ENCODE measurements at regions not wholly inside any gene's neighbourhood (a gene's known extent, or its start where the extent isn't known, plus 50 kb on each side); places are given as distances from the start of the nearest gene placed in this dataset.

DNA sequence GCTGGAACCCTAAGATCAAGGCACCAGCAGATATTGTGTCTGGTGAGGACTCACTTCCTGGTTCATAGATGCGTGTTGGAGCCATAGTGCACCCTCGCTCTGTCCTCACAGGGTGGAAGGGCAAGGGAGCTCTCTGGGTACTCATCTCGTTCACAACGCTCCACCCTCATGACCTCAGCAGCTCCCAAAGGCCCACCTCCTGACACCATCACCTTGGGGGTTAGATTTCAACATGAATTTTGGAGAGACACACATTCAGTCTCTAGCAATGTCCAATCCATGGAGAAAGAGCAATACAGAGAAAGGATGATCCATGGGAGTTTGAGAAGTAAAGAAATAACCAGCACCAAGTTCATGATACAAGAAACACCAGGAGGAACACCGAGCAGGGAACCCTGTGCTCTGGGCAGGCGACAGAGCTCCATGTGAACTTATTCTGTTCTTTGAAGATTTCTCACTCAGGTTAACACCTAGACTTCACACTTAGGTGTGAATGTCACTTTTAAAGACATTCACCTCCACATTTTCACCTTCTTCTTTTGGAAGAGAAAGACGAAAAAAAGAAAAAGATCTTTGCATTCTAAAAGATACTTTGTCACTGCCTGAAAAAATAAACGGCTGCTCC is 171.8 kb upstream of the FAM9B start:
- Histone ChIP-seq H3K27me3 (ENCODE audit: insufficient read depth, low read length) (no peaks in the 10 kb centered on the region), H3K9me3 (ENCODE audit: insufficient read depth, low read depth, low read length) (no peaks in the 10 kb centered on the region), H3K36me3 (ENCODE audit: insufficient read depth, low read depth, low read length) (no peaks in the 10 kb centered on the region), H3K27ac (ENCODE audit: low read length) (no peak overlapping the region), H3K4me3 (ENCODE audit: low read length) (no peak overlapping the region), H3K4me1 (ENCODE audit: insufficient read depth, low read length) (peaks cover 4% of the 10 kb centered on the region; the same call in 1 of the 2 replicates), H3K9ac (ENCODE audit: low read depth, low read length) (no peak overlapping the region)

GRCh38 chrX:9207142-9207541 is 173.2 kb upstream of the FAM9B start:
- Histone ChIP-seq H3K27ac (ENCODE audit: low read length) (no peak overlapping the region), H3K9me3 (ENCODE audit: insufficient read depth, low read depth, low read length) (no peaks in the 10 kb centered on the region), H3K27me3 (ENCODE audit: insufficient read depth, low read length) (no peaks in the 10 kb centered on the region), H3K9ac (ENCODE audit: low read depth, low read length) (no peak overlapping the region), H3K4me1 (ENCODE audit: insufficient read depth, low read length) (peaks cover 4% of the 10 kb centered on the region; the same call in 1 of the 2 replicates), H3K36me3 (ENCODE audit: insufficient read depth, low read depth, low read length) (no peaks in the 10 kb centered on the region), H3K4me3 (ENCODE audit: low read length) (no peak overlapping the region)

GRCh38 chrX:9211269-9211668 is 177.3 kb upstream of the FAM9B start:
- Histone ChIP-seq H3K27ac (ENCODE audit: low read length) (no peak overlapping the region), H3K4me1 (ENCODE audit: insufficient read depth, low read length) (peaks cover 4% of the 10 kb centered on the region; the same call in 1 of the 2 replicates)

DNA sequence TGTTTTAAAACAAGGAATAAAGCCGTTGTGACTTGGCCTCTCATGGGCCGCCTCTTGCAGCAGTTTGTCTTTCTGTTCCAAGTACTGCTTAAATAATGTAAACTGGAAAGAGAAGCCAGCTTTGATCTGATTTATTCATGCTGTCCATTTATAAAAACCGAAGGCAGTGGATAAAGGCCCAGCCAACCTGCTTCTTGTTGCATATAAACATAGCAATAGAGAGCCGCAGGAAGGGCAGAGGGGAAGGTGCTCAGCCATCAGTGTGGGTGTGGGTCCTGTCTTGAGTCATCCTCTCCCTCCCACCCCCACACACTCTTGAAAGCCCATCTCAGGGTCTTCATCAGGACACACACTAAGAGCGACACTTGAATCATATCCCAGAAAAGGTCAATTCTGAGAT is 187.9 kb upstream of the FAM9B start:
- peaks cover 10% of the 10 kb centered on the region for H3K9me3 ChIP-seq (ENCODE audit: insufficient read depth, low read depth, low read length)
- H3K27me3 ChIP-seq (ENCODE audit: insufficient read depth, low read length) = no peaks in the 10 kb centered on the region
- H3K4me1 ChIP-seq (ENCODE audit: insufficient read depth, low read length) = no peaks in the 10 kb centered on the region; the same call in 1 of the 2 replicates
- H3K36me3 ChIP-seq (ENCODE audit: insufficient read depth, low read depth, low read length) = no peaks in the 10 kb centered on the region
- no peak overlapping the region for H3K4me3 ChIP-seq (ENCODE audit: low read length)
- H3K27ac ChIP-seq (ENCODE audit: low read length) = no peak overlapping the region
- no peak overlapping the region for H3K9ac ChIP-seq (ENCODE audit: low read depth, low read length)

More at GRCh38 chrX:9211269-9211668, 177.3 kb upstream of the FAM9B start:
- H3K27me3 ChIP-seq (ENCODE audit: insufficient read depth, low read length) = no peaks in the 10 kb centered on the region
- H3K9me3 ChIP-seq (ENCODE audit: insufficient read depth, low read depth, low read length) = no peaks in the 10 kb centered on the region
- H3K4me3 ChIP-seq (ENCODE audit: low read length) = no peak overlapping the region
- H3K36me3 ChIP-seq (ENCODE audit: insufficient read depth, low read depth, low read length) = no peaks in the 10 kb centered on the region
- no peak overlapping the region for H3K9ac ChIP-seq (ENCODE audit: low read depth, low read length)

GRCh38 chrX:9222299-9222698 is 188.4 kb upstream of the FAM9B start:
- H3K36me3 ChIP-seq (ENCODE audit: insufficient read depth, low read depth, low read length) = no peaks in the 10 kb centered on the region
- H3K9ac ChIP-seq (ENCODE audit: low read depth, low read length) = no peak overlapping the region
- H3K4me1 ChIP-seq (ENCODE audit: insufficient read depth, low read length) = no peaks in the 10 kb centered on the region; the same call in 1 of the 2 replicates
- H3K4me3 ChIP-seq (ENCODE audit: low read length) = no peak overlapping the region
- H3K9me3 ChIP-seq (ENCODE audit: insufficient read depth, low read depth, low read length) = peaks cover 10% of the 10 kb centered on the region
- H3K27me3 ChIP-seq (ENCODE audit: insufficient read depth, low read length) = no peaks in the 10 kb centered on the region
- no peak overlapping the region for H3K27ac ChIP-seq (ENCODE audit: low read length)

GRCh38 chrX:9227276-9227675 is 193.3 kb upstream of the FAM9B start:
- Histone ChIP-seq H3K9me3 (ENCODE audit: insufficient read depth, low read depth, low read length) (peaks cover 10% of the 10 kb centered on the region), H3K4me3 (ENCODE audit: low read length) (no peak overlapping the region), H3K27me3 (ENCODE audit: insufficient read depth, low read length) (no peaks in the 10 kb centered on the region), H3K27ac (ENCODE audit: low read length) (no peak overlapping the region), H3K9ac (ENCODE audit: low read depth, low read length) (no peak overlapping the region), H3K4me1 (ENCODE audit: insufficient read depth, low read length) (no peaks in the 10 kb centered on the region), H3K36me3 (ENCODE audit: insufficient read depth, low read depth, low read length) (no peaks in the 10 kb centered on the region)

GRCh38 chrX:9231491-9231890 is 197.6 kb upstream of the FAM9B start:
- Histone ChIP-seq H3K27me3 (ENCODE audit: insufficient read depth, low read length) (no peaks in the 10 kb centered on the region), H3K4me1 (ENCODE audit: insufficient read depth, low read length) (no peaks in the 10 kb centered on the region), H3K36me3 (ENCODE audit: insufficient read depth, low read depth, low read length) (no peaks in the 10 kb centered on the region), H3K27ac (ENCODE audit: low read length) (no peak overlapping the region), H3K9me3 (ENCODE audit: insufficient read depth, low read depth, low read length) (no peaks in the 10 kb centered on the region), H3K9ac (ENCODE audit: low read depth, low read length) (no peak overlapping the region), H3K4me3 (ENCODE audit: low read length) (no peak overlapping the region)

- Histone ChIP-seq H3K4me3 (ENCODE audit: low read length) (no peak overlapping the region), H3K9me3 (ENCODE audit: insufficient read depth, low read depth, low read length) (no peaks in the 10 kb centered on the region), H3K9ac (ENCODE audit: low read depth, low read length) (no peak overlapping the region), H3K27ac (ENCODE audit: low read length) (no peak overlapping the region), H3K4me1 (ENCODE audit: insufficient read depth, low read length) (no peaks in the 10 kb centered on the region), H3K27me3 (ENCODE audit: insufficient read depth, low read length) (no peaks in the 10 kb centered on the region), H3K36me3 (ENCODE audit: insufficient read depth, low read depth, low read length) (no peaks in the 10 kb centered on the region)
Observed at GRCh38 chrX:9233141-9233540, 199.2 kb upstream of the FAM9B start.

DNA sequence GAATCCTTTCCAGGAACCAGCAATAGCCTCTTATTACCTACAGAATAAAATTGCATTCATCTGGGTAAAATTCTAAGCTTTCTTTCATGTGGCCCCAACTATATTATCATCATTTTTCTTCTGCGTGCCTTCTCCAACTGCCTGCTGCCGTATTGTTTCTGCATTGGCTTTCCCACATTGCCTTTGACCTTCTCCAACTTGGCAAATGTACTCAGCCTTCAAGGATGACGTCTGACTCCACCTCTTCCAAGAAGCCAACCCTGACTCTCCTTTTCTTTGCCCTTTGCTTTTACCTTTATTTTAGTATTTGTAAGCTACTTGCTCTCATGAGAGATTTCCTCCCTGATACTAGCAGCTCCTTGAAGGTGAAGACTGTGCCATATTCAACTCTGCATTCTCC is 200.4 kb upstream of the FAM9B start:
- Histone ChIP-seq H3K27ac (ENCODE audit: low read length) (no peak overlapping the region), H3K9ac (ENCODE audit: low read depth, low read length) (no peak overlapping the region), H3K27me3 (ENCODE audit: insufficient read depth, low read length) (no peaks in the 10 kb centered on the region), H3K4me3 (ENCODE audit: low read length) (no peak overlapping the region), H3K9me3 (ENCODE audit: insufficient read depth, low read depth, low read length) (no peaks in the 10 kb centered on the region), H3K36me3 (ENCODE audit: insufficient read depth, low read depth, low read length) (no peaks in the 10 kb centered on the region), H3K4me1 (ENCODE audit: insufficient read depth, low read length) (no peaks in the 10 kb centered on the region)

DNA sequence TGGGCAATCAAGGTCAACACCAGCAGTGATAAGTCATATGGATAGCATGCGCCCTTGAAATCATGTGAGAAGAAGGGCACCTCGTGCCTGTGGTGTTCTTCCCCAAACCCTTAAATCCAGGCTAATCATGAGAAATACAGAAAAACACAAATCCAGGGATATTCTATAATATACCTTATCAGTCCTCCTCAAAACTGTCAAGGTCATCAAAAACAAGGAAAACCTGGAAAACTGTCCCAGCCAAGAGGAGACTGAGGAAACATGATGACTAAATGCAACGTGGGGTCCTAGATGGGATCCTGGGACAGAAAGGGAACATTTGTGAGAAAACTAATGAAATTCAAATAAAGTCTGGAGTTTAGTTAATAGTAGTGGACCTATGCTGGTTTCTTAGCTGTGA is 201.8 kb upstream of the FAM9B start:
- no peaks in the 10 kb centered on the region for H3K36me3 ChIP-seq (ENCODE audit: insufficient read depth, low read depth, low read length)
- H3K4me1 ChIP-seq (ENCODE audit: insufficient read depth, low read length) = no peaks in the 10 kb centered on the region
- no peak overlapping the region for H3K9ac ChIP-seq (ENCODE audit: low read depth, low read length)
- no peaks in the 10 kb centered on the region for H3K9me3 ChIP-seq (ENCODE audit: insufficient read depth, low read depth, low read length)
- H3K4me3 ChIP-seq (ENCODE audit: low read length) = no peak overlapping the region
- H3K27ac ChIP-seq (ENCODE audit: low read length) = no peak overlapping the region
- H3K27me3 ChIP-seq (ENCODE audit: insufficient read depth, low read length) = no peaks in the 10 kb centered on the region

GRCh38 chrX:9240956-9241355 is 207.0 kb upstream of the FAM9B start:
- H3K4me3 ChIP-seq (ENCODE audit: low read length) = no peak overlapping the region
- no peaks in the 10 kb centered on the region for H3K4me1 ChIP-seq (ENCODE audit: insufficient read depth, low read length)
- H3K9ac ChIP-seq (ENCODE audit: low read depth, low read length) = no peak overlapping the region
- no peak overlapping the region for H3K27ac ChIP-seq (ENCODE audit: low read length)
- no peaks in the 10 kb centered on the region for H3K27me3 ChIP-seq (ENCODE audit: insufficient read depth, low read length)
- H3K9me3 ChIP-seq (ENCODE audit: insufficient read depth, low read depth, low read length) = no peaks in the 10 kb centered on the region
- no peaks in the 10 kb centered on the region for H3K36me3 ChIP-seq (ENCODE audit: insufficient read depth, low read depth, low read length)

DNA sequence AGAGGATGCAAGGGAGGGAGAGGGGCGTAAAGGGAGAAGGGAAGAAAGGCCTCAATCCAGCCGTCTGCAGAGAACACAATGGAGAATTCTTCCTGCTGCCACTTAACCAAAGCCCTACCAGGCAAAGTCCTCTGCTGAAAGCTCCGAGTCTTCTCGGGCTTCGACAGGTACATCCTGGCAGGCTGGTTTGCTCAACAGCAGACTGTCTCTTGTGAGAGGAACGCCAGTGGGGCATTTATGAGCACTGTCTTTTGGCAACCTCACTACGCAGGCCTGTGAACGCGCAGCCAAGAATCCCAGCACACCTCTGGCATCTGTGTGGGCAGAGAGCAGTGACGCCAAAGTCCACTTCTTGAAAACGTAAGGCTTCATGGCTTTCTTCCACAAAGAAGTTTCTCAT is 207.5 kb upstream of the FAM9B start:
- no peak overlapping the region for H3K27ac ChIP-seq (ENCODE audit: low read length)
- no peak overlapping the region for H3K9ac ChIP-seq (ENCODE audit: low read depth, low read length)
- H3K27me3 ChIP-seq (ENCODE audit: insufficient read depth, low read length) = no peaks in the 10 kb centered on the region
- no peaks in the 10 kb centered on the region for H3K4me1 ChIP-seq (ENCODE audit: insufficient read depth, low read length)
- H3K4me3 ChIP-seq (ENCODE audit: low read length) = no peak overlapping the region
- no peaks in the 10 kb centered on the region for H3K36me3 ChIP-seq (ENCODE audit: insufficient read depth, low read depth, low read length)
- H3K9me3 ChIP-seq (ENCODE audit: insufficient read depth, low read depth, low read length) = no peaks in the 10 kb centered on the region

All from iPS-20b (cell line).